Astrocyte (in vitro differentiated cells and primary cell): ENCODE measurements at regions not wholly inside any gene's neighbourhood (a gene's known extent, or its start where the extent isn't known, plus 50 kb on each side); places are given as distances from the start of the nearest gene placed in this dataset.

Source experiments
- DNase-seq: peaks from one replicate; pipeline ENCODE4 v3.0.0-alpha.2; 2010; ENCODE audit warnings: low read depth
- FAIRE-seq: peaks from 2 replicates; lab custom pipeline; 2011; peaks lifted over from hg19 to GRCh38; lab: Jason Lieb, UNC
- H2AFZ ChIP-seq: 2 replicates; pipeline ENCODE4 v1.6.0; 2012; ENCODE audit warnings: low read depth, low read length, inconsistent platforms
- H3K27ac ChIP-seq: 2 replicates; pipeline ENCODE4 v1.5.1; 2011; ENCODE audit warnings: low read depth, low read length, inconsistent platforms
- H3K27me3 ChIP-seq: 2 replicates; pipeline ENCODE4 v1.6.0; 2011; ENCODE audit warnings: low read length, inconsistent platforms; ENCODE audit not compliant: insufficient read depth
- H3K36me3 ChIP-seq: 2 replicates; pipeline ENCODE4 v1.5.1; 2011; ENCODE audit warnings: low read length, inconsistent platforms; ENCODE audit not compliant: insufficient read depth
- H3K4me1 ChIP-seq: 2 replicates; pipeline ENCODE4 v1.5.1; 2011; ENCODE audit warnings: low read length, inconsistent platforms; ENCODE audit not compliant: insufficient read depth
- H3K4me2 ChIP-seq: 2 replicates; pipeline ENCODE4 v1.6.0; 2012; ENCODE audit warnings: low read length, inconsistent platforms
- H3K4me3 ChIP-seq: 2 replicates; pipeline ENCODE4 v1.5.1; 2011; ENCODE audit warnings: low read depth, mild to moderate bottlenecking, low read length, inconsistent platforms; ENCODE audit not compliant: insufficient read depth
- H3K79me2 ChIP-seq: 2 replicates; pipeline ENCODE4 v1.6.0; 2012; ENCODE audit warnings: mild to moderate bottlenecking, low read length, inconsistent platforms; ENCODE audit not compliant: insufficient read depth
- H3K9ac ChIP-seq: 2 replicates; pipeline ENCODE4 v1.6.0; 2012; ENCODE audit warnings: mild to moderate bottlenecking, low read length, inconsistent platforms
- H3K9me3 ChIP-seq: 2 replicates; pipeline ENCODE4 v1.5.1; 2012; ENCODE audit warnings: low read depth, mild to moderate bottlenecking, low read length, inconsistent platforms; ENCODE audit not compliant: insufficient read depth
- H4K20me1 ChIP-seq: 2 replicates; pipeline ENCODE4 v1.6.0; 2012; ENCODE audit warnings: low read length, inconsistent platforms; ENCODE audit not compliant: insufficient read depth
- H3K27ac Mint-ChIP-seq: one replicate; pipeline ENCODE4 v1.8.0; 2021; ENCODE audit warnings: mild to moderate bottlenecking, mixed read lengths; ENCODE audit not compliant: unreplicated experiment
- H3K27me3 Mint-ChIP-seq: one replicate; pipeline ENCODE4 v1.8.0; 2021; ENCODE audit warnings: low read depth, mixed read lengths; ENCODE audit not compliant: unreplicated experiment
- H3K36me3 Mint-ChIP-seq: one replicate; pipeline ENCODE4 v1.8.0; 2021; ENCODE audit warnings: low read depth, mixed read lengths; ENCODE audit not compliant: unreplicated experiment
- H3K4me1 Mint-ChIP-seq: one replicate; pipeline ENCODE4 v1.8.0; 2021; ENCODE audit warnings: low read depth, mixed read lengths; ENCODE audit not compliant: unreplicated experiment
- H3K4me3 Mint-ChIP-seq: one replicate; pipeline ENCODE4 v1.8.0; 2021; ENCODE audit warnings: mild to moderate bottlenecking, moderate library complexity, mixed read lengths; ENCODE audit not compliant: unreplicated experiment
- H3K9me3 Mint-ChIP-seq: one replicate; pipeline ENCODE4 v1.8.0; 2021; ENCODE audit warnings: mild to moderate bottlenecking, mixed read lengths; ENCODE audit not compliant: unreplicated experiment
- CTCF ChIP-seq: IDR thresholded peaks from 2 replicates; pipeline ENCODE4 v1.5.1; 2011; ENCODE audit warnings: low read depth, mild to moderate bottlenecking, inconsistent platforms, low read length, moderate library complexity; ENCODE audit not compliant: insufficient read depth
- EZH2 ChIP-seq: IDR thresholded peaks from 2 replicates; pipeline ENCODE4 v1.6.1; 2012; ENCODE audit warnings: mild to moderate bottlenecking, low read length, inconsistent platforms; ENCODE audit not compliant: insufficient read depth

GRCh38 chr2:125450092-125450491 is 1205.9 kb upstream of the GYPC start:
- H3K79me2 ChIP-seq = no peaks in the 10 kb centered on the region
- no peaks in the 10 kb centered on the region for H3K36me3 ChIP-seq
- no peak overlapping the region for H3K27ac ChIP-seq
- H3K4me3 ChIP-seq = no peak overlapping the region
- no peaks in the 10 kb centered on the region for H3K36me3 Mint-ChIP-seq
- H3K27ac Mint-ChIP-seq = no peak overlapping the region
- no peak overlapping the region for H3K4me2 ChIP-seq
- H3K9me3 ChIP-seq = peaks cover 5% of the 10 kb centered on the region
- no peaks in the 10 kb centered on the region for H4K20me1 ChIP-seq
- no peaks in the 10 kb centered on the region for H3K4me1 Mint-ChIP-seq
- H2AFZ ChIP-seq = no peak overlapping the region
- no peak overlapping the region for H3K9ac ChIP-seq
- H3K9me3 Mint-ChIP-seq = peaks cover 1% of the 10 kb centered on the region
- no peak for TF ChIP-seq CTCF
- TF ChIP-seq EZH2 = no peak
- DNase-seq = no peak
- H3K27me3 ChIP-seq = no peaks in the 10 kb centered on the region
- no peaks in the 10 kb centered on the region for H3K4me1 ChIP-seq
- no peak for FAIRE-seq
- no peaks in the 10 kb centered on the region for H3K27me3 Mint-ChIP-seq
- H3K4me3 Mint-ChIP-seq = no peak overlapping the region

DNA sequence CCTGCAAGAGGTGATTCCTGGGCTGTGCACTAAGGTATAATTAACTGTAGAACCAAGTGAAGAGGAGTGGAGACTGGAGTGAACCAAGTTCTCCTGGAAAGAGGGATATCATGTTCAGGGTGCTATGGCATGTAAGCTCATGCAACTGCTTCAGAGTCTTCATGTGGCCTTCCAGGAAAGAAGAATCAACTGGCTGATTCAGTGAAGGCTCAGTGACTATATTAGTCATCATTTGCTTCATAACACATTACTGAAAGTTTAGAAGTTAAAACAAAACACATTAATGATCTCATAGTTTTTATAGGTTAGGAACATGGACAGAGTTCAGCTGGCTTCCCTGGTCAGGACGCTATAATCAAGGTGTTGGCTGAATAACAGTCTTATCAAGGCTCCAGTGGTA is 1200.8 kb upstream of the GYPC start:
- FAIRE-seq (no peak), DNase-seq (no peak)
- peaks cover 1% of the 10 kb centered on the region for H3K9me3 Mint-ChIP-seq
- H3K4me1 ChIP-seq = no peaks in the 10 kb centered on the region
- H3K9ac ChIP-seq = no peak overlapping the region
- H3K36me3 Mint-ChIP-seq = no peaks in the 10 kb centered on the region
- H3K27ac Mint-ChIP-seq = no peak overlapping the region
- no peaks in the 10 kb centered on the region for H3K27me3 Mint-ChIP-seq
- H3K4me1 Mint-ChIP-seq = no peaks in the 10 kb centered on the region
- H4K20me1 ChIP-seq = no peaks in the 10 kb centered on the region
- H3K4me2 ChIP-seq = no peak overlapping the region
- no peak overlapping the region for H3K27ac ChIP-seq
- H3K36me3 ChIP-seq = no peaks in the 10 kb centered on the region
- no peaks in the 10 kb centered on the region for H3K27me3 ChIP-seq
- peaks cover 5% of the 10 kb centered on the region for H3K9me3 ChIP-seq
- no peak overlapping the region for H3K4me3 ChIP-seq
- no peak overlapping the region for H3K4me3 Mint-ChIP-seq
- no peaks in the 10 kb centered on the region for H3K79me2 ChIP-seq
- TF ChIP-seq CTCF (no peak), EZH2 (no peak)
- H2AFZ ChIP-seq = no peak overlapping the region

GRCh38 chr2:125456693-125457363 is 1199.1 kb upstream of the GYPC start:
- H3K36me3 ChIP-seq = no peaks in the 10 kb centered on the region
- H3K4me2 ChIP-seq = no peak overlapping the region
- Mint-ChIP-seq H3K9me3 (no peaks in the 10 kb centered on the region), H3K27ac (no peak overlapping the region), H3K4me1 (no peaks in the 10 kb centered on the region), H3K27me3 (no peaks in the 10 kb centered on the region), H3K36me3 (no peaks in the 10 kb centered on the region), H3K4me3 (no peak overlapping the region)
- TF ChIP-seq EZH2 (no peak), CTCF (no peak)
- FAIRE-seq = no peak
- no peaks in the 10 kb centered on the region for H3K4me1 ChIP-seq
- no peaks in the 10 kb centered on the region for H3K79me2 ChIP-seq
- no peak overlapping the region for H3K27ac ChIP-seq
- DNase-seq = no peak
- H3K9me3 ChIP-seq = peaks cover 8% of the 10 kb centered on the region
- no peak overlapping the region for H3K9ac ChIP-seq
- no peaks in the 10 kb centered on the region for H3K27me3 ChIP-seq
- H2AFZ ChIP-seq = no peak overlapping the region
- no peak overlapping the region for H3K4me3 ChIP-seq
- no peaks in the 10 kb centered on the region for H4K20me1 ChIP-seq
